Caco-2 (cell line): ENCODE measurements at regions not wholly inside any gene's neighbourhood (a gene's known extent, or its start where the extent isn't known, plus 50 kb on each side); places are given as distances from the start of the nearest gene placed in this dataset.

ENCODE experiments used
- BruUV-seq: library from RNA; stranded (reverse); fragments of 400-500 nt; replicated peaks from 2 replicates; lab custom pipeline; 2021; lab: Mats Ljungman, UMichigan
- CTCF ChIA-PET: fragments of 300-600 bp; sonication (Branson Sonifier 250); formaldehyde crosslinking; loops from one replicate; lab custom pipeline; 2022; ENCODE audit warnings: antibody characterized with exemption; lab: Charles Lee
- POLR2A ChIA-PET: fragments of 300-600 bp; sonication (Branson Sonifier 250); formaldehyde crosslinking; loops from one replicate; lab custom pipeline; 2022; ENCODE audit warnings: antibody characterized with exemption; lab: Charles Lee
- DNase-seq, 2 experiments: peaks; one replicate each; pipeline versions ENCODE4 v3.0.0 to v3.0.0-alpha.2; 2020 to 2022
- H3K27me3 ChIP-seq: replicated peaks from 2 replicates; pipeline ENCODE4 v1.6.0; 2011; ENCODE audit warnings: low read length; ENCODE audit not compliant: control insufficient read depth, insufficient read depth
- H3K36me3 ChIP-seq: 2 replicates; pipeline ENCODE4 v1.5.1; 2011; ENCODE audit warnings: low read length; ENCODE audit not compliant: control insufficient read depth, insufficient read depth
- H3K4me1 ChIP-seq: fragments of 250-450 bp; sonication (Bioruptor Pico); 2 replicates; pipeline ENCODE4 v1.5.1; 2020; ENCODE audit warnings: mild to moderate bottlenecking
- H3K4me3 ChIP-seq: 2 replicates; pipeline ENCODE4 v1.5.1; 2011; ENCODE audit warnings: low read depth, mild to moderate bottlenecking, control low read depth, low read length
- H3K9me3 ChIP-seq: fragments of 250-450 bp; sonication (Bioruptor Pico); 2 replicates; pipeline ENCODE4 v1.5.1; 2020; ENCODE audit warnings: mild to moderate bottlenecking, moderate library complexity
- H3K27ac Mint-ChIP-seq: one replicate; pipeline ENCODE4 v1.8.0; 2022; ENCODE audit warnings: mixed read lengths; ENCODE audit not compliant: unreplicated experiment
- H3K27me3 Mint-ChIP-seq: one replicate; pipeline ENCODE4 v1.8.0; 2022; ENCODE audit warnings: mixed read lengths; ENCODE audit not compliant: insufficient read depth, unreplicated experiment
- H3K36me3 Mint-ChIP-seq: one replicate; pipeline ENCODE4 v1.8.0; 2022; ENCODE audit warnings: mild to moderate bottlenecking, mixed read lengths; ENCODE audit not compliant: insufficient read depth, unreplicated experiment
- H3K4me1 Mint-ChIP-seq: one replicate; pipeline ENCODE4 v1.8.0; 2022; ENCODE audit warnings: low read depth, mixed read lengths; ENCODE audit not compliant: unreplicated experiment
- H3K4me3 Mint-ChIP-seq: one replicate; pipeline ENCODE4 v1.8.0; 2022; ENCODE audit warnings: mild to moderate bottlenecking, moderate library complexity, mixed read lengths; ENCODE audit not compliant: unreplicated experiment
- H3K9me3 Mint-ChIP-seq: one replicate; pipeline ENCODE4 v1.8.0; 2022; ENCODE audit warnings: mixed read lengths; ENCODE audit not compliant: unreplicated experiment
- intact Hi-C: fragments of 100-400 bp; cut with micrococcal nuclease; formaldehyde crosslinking; loops from one replicate; pipeline ENCODE4 v1.10.0; 2022; ENCODE audit not compliant: unreplicated experiment
- TF ChIP-seq, protein P1 (sequence below), 2 experiments: fragments of 200-600 bp in 1 of 2; IDR thresholded peaks; 1 replicate in 1 of 2; 2 replicates in 1 of 2; pipeline versions ENCODE4 v1.5.1 to v1.8.0; 2011 to 2022; ENCODE audit warnings: antibody characterized with exemption in 1 of 2, control low read depth in 1 of 2, inconsistent platforms in 1 of 2, low read depth in 1 of 2, low read length in 1 of 2, mild to moderate bottlenecking in 1 of 2, moderate library complexity in 1 of 2; ENCODE audit not compliant: insufficient read depth in 1 of 2, severe bottlenecking in 1 of 2, unreplicated experiment in 1 of 2

DNA sequence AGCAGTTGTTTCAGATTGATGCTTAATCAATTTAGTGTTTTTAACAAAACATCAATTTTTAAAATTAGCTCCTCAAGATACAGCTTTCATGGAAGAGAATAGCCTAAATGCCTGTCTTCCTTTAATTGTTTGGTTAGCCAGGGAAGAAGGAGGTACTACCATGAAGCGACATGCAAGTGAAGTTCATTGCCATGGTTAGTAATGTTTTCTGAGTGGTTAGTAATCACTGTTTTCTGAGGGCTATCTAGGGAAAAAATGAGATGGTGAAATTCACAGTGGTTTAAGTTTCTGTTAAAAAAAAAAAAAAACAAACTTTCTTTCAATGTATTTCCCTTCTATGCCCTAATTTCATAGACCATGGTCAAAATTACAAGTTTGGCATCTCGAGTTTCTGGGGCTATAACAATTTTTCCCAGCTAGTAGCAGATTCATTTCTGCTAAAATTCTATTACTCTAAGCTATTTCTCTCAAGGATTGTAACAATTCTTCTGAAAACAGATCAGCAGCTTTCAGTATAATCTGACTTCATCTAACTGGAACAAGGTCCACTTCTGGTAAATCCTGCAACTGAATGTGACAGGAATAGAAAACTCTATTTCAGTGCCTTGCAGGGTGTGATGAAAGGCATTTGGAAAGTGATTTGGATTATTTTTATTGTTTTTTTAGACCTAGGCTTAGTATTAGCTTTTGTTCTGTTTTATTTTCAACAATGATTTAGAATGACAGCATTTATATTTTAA lies 157.0 kb downstream of the PCDH18 start:
- Mint-ChIP-seq H3K36me3 (no peaks in the 10 kb centered on the region), H3K27ac (no peak overlapping the region), H3K27me3 (no peaks in the 10 kb centered on the region), H3K9me3 (no peaks in the 10 kb centered on the region), H3K4me1 (no peaks in the 10 kb centered on the region), H3K4me3 (no peak overlapping the region)
- Histone ChIP-seq H3K27me3 (no peaks in the 10 kb centered on the region), H3K4me1 (no peaks in the 10 kb centered on the region), H3K9me3 (no peaks in the 10 kb centered on the region), H3K4me3 (no peak overlapping the region), H3K36me3 (no peaks in the 10 kb centered on the region)
- no TSS peak for BruUV-seq
- CTCF ChIA-PET = no interaction called here
- intact Hi-C loops = no loop called here
- POLR2A ChIA-PET = no interaction called here
- DNase-seq = no peak
- TF ChIP-seq, protein P1, sequence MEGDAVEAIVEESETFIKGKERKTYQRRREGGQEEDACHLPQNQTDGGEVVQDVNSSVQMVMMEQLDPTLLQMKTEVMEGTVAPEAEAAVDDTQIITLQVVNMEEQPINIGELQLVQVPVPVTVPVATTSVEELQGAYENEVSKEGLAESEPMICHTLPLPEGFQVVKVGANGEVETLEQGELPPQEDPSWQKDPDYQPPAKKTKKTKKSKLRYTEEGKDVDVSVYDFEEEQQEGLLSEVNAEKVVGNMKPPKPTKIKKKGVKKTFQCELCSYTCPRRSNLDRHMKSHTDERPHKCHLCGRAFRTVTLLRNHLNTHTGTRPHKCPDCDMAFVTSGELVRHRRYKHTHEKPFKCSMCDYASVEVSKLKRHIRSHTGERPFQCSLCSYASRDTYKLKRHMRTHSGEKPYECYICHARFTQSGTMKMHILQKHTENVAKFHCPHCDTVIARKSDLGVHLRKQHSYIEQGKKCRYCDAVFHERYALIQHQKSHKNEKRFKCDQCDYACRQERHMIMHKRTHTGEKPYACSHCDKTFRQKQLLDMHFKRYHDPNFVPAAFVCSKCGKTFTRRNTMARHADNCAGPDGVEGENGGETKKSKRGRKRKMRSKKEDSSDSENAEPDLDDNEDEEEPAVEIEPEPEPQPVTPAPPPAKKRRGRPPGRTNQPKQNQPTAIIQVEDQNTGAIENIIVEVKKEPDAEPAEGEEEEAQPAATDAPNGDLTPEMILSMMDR (IDR thresholded peaks at IDR 0.05; ENCODE audit: insufficient read depth in 1 of 2, low read depth in 1 of 2, low read length in 1 of 2, severe bottlenecking in 1 of 2, unreplicated experiment in 1 of 2) = no peak

DNA sequence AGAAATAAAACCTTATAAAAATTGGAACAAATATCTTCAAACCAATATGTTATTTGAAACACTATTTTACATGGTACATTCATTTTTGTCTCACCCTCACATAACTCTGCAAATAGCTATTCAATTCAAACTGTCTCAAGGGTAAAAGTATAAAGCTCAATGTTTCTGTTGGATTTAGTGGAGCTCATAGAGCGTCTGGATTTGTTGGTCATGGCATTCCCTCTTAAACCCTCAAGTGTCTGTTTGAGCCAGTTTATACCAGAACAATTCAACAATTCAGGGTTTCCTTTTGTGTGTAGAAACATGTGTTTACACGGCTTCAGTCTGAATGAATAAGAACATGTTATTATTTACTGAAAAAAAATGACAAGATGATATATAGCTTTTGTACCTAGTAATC lies 161.6 kb downstream of the PCDH18 start:
- no peaks in the 10 kb centered on the region for H3K9me3 Mint-ChIP-seq
- no peak overlapping the region for H3K4me3 Mint-ChIP-seq
- ChIA-PET POLR2A (no interaction called here), CTCF (no interaction called here)
- no peak for DNase-seq
- H3K4me1 ChIP-seq = no peaks in the 10 kb centered on the region
- H3K9me3 ChIP-seq = no peaks in the 10 kb centered on the region
- no peaks in the 10 kb centered on the region for H3K27me3 Mint-ChIP-seq
- H3K36me3 Mint-ChIP-seq = no peaks in the 10 kb centered on the region
- no peaks in the 10 kb centered on the region for H3K36me3 ChIP-seq
- intact Hi-C loops = no loop called here
- H3K27me3 ChIP-seq = no peaks in the 10 kb centered on the region
- H3K27ac Mint-ChIP-seq = no peak overlapping the region
- no TSS peak for BruUV-seq
- H3K4me3 ChIP-seq = no peak overlapping the region
- TF ChIP-seq, protein P1 (IDR thresholded peaks at IDR 0.05; ENCODE audit: insufficient read depth in 1 of 2, low read depth in 1 of 2, low read length in 1 of 2, severe bottlenecking in 1 of 2, unreplicated experiment in 1 of 2) = no peak
- no peaks in the 10 kb centered on the region for H3K4me1 Mint-ChIP-seq

DNA sequence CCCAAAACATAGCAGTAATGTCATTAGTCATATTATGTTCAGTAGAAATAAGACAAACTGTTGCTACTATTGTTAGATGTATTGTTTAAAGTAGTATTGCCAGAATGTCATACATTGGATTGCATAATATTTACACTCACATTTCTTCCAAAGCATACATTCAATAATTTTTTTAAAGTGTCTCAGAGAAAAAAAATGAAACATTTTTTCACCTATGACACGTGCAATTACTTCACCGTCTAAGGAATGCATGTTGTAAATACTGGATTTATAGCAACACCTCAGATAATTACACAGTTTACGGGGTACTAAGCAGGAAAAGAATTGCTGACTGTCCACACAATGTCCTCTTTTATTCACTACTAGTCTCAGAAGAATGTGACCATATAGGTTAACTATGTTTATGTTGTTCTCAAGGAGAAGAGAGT lies 162.1 kb downstream of the PCDH18 start:
- intact Hi-C loops = no loop called here
- Histone ChIP-seq H3K4me1 (no peaks in the 10 kb centered on the region), H3K36me3 (no peaks in the 10 kb centered on the region), H3K27me3 (no peaks in the 10 kb centered on the region), H3K4me3 (no peak overlapping the region), H3K9me3 (no peaks in the 10 kb centered on the region)
- H3K4me3 Mint-ChIP-seq = no peak overlapping the region
- H3K9me3 Mint-ChIP-seq = no peaks in the 10 kb centered on the region
- no peaks in the 10 kb centered on the region for H3K36me3 Mint-ChIP-seq
- TF ChIP-seq, protein P1 (IDR thresholded peaks at IDR 0.05; ENCODE audit: insufficient read depth in 1 of 2, low read depth in 1 of 2, low read length in 1 of 2, severe bottlenecking in 1 of 2, unreplicated experiment in 1 of 2) = no peak
- DNase-seq = no peak
- CTCF ChIA-PET = no interaction called here
- BruUV-seq = no TSS peak
- H3K27ac Mint-ChIP-seq = no peak overlapping the region
- no peaks in the 10 kb centered on the region for H3K4me1 Mint-ChIP-seq
- POLR2A ChIA-PET = no interaction called here
- no peaks in the 10 kb centered on the region for H3K27me3 Mint-ChIP-seq
